D341Med (cell line): ENCODE measurements at regions not wholly inside any gene's neighbourhood (a gene's known extent, or its start where the extent isn't known, plus 50 kb on each side); places are given as distances from the start of the nearest gene placed in this dataset.
"Not testable (repeated sequence)": the region's sequence is repeated elsewhere in the genome, so short reads cannot be mapped to it uniquely, and the experiment has no call there.

ENCODE experiments used
- DNase-seq: peaks from one replicate; pipeline ENCODE4 v3.0.0; 2012; ENCODE audit warnings: low spot score

DNA sequence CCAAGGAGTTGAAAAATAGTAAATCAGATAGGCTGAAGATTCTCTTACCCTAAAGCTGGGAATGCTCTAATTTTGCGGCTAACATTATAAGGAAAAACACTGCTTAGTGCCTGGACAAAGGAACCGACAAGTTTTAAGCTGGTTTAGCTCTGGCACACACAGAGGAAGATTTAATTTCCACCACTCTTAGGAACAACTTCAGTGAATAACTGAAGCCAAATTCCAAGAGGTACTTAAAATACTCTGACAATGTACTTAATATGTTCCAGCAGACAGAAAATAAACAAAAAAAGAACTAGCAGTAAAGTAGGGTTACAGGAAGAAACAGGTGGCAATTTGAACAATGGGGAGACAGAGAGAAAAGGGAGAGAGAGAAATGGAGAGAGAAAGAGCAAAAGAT lies 340.8 kb upstream of the NDST4 start:
- no peak for DNase-seq

DNA sequence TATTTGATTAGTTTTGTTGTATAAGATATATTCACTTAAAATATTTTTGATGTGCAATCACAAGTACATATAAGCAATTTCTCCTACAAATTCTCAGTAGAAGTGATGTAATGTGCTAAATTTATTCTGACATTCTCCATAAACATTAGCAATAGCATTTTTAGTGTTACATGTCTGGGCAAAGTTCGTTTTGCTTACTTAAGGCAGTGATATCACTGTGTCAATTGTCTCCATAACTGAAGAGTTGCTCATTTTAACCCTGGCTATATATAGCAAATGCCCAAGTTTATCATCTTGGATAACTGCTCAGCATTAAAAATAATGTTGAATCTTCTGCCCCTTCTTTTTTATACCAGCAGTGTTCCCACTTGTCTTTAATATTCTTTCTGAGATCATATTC lies 340.0 kb upstream of the NDST4 start:
- no peak for DNase-seq

GRCh38 chr4:115452229-115452628 lies 338.8 kb upstream of the NDST4 start:
- DNase-seq: not testable (repeated sequence)

- no peak for DNase-seq
Measured at GRCh38 chr4:115437739-115438138, 324.3 kb upstream of the NDST4 start.

- DNase-seq: no peak
Measured at GRCh38 chr4:115433491-115433890, 320.1 kb upstream of the NDST4 start.

GRCh38 chr4:115430024-115430423 lies 316.6 kb upstream of the NDST4 start:
- DNase-seq: no peak

- no peak for DNase-seq
Measured at GRCh38 chr4:115428455-115428854, 315.0 kb upstream of the NDST4 start.

GRCh38 chr4:115424852-115425251 lies 311.4 kb upstream of the NDST4 start:
- no peak for DNase-seq

DNA sequence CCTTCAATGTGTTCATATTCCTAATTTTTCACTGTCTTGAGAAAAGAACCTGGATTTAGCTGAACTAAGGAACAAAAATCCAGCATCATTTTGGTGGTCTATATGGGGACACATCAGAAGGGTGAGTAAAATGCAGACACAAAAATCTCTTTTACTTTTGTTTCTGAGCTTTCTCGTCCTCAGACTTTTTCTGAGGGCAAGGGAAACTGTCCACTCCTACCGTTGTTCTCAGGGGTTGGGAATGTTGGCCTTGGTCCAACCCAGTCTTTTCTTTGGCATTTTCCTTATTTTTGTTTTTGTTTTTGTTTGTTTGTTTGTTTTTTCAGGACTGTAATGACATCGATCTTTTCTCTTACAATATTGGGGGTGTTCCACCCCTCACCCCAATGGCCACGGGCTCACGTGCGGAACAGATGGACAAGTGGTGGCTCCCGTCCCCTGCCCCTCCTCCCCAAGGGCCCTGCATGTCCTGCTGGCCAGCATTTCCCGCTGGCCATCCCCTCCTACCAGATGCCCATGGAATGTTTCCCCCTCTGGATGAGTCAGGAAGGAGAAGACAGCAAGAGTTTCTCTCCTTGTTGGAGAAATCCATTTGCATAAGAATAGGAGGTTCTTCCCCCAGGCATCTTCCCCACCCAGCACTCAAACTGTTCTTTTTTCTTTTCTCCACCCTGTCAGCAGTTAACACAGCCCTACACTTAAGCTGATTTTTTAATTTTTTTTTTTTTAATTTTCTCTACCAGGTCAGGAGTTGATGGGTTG lies 305.4 kb upstream of the NDST4 start:
- DNase-seq: no peak

- no peak for DNase-seq
Measured at GRCh38 chr4:115396034-115396433, 282.6 kb upstream of the NDST4 start.

- no peak for DNase-seq
Measured at GRCh38 chr4:115376866-115377265, 263.4 kb upstream of the NDST4 start.

DNA sequence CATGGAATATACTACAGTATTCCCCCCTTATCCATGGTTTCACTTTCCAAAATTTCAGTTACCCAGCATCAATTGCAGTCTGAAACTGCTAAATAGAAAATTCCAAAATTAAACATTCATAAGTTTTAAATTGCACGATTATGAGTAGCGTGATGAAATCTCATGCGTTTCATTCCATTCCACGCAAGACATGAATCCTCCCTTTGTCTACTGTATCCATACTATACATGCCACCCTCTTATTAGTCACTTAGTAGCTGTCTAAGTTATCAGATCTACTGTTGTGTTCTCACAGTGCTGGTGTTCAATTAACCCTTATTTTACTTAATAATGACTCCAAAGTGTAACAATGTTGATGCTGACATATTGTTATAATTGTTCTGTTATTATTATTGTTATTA lies 261.2 kb upstream of the NDST4 start:
- DNase-seq: no peak

GRCh38 chr4:115370490-115370889 lies 257.1 kb upstream of the NDST4 start:
- no peak for DNase-seq

- no peak for DNase-seq
Measured at GRCh38 chr4:115370012-115370411, 256.6 kb upstream of the NDST4 start.

DNA sequence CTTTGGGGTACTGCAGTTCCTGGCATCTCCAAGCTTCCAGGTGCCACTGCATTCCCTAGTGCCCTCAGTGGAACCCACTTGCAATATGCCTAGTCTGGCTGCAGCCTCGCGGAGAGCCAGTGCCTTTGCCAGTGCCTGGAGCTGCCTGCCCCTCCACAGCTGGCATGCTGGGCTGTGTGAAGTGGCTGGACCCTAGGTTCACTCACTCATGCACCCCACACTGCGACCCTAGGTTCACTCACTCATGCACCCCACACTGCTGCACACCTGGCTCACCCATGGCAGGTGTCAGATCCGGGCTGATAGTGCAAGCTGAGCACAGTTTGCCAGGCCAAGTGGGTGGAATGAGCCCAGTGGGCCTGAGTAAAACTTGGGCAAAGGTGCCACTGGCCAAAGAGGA lies 253.0 kb upstream of the NDST4 start:
- no peak for DNase-seq

DNA sequence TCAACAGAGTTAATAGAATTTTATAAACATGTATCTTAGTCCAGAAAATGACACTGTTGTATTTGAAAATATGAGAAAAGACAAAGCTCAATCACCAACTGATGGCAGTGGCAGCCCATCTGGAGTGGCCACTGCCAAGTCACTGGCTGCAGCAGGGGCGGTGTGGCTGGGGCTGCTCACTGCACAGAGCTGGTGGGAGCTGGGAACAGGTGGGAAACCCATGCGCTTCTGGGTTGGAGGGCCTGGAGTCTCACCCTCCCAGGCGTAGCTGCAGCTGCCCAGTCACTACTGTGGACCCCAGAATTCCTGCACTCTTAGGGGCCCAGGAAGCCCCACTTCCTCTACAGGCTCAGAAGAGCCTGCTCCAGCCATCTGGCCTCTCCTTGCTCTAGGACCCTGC lies 251.8 kb upstream of the NDST4 start:
- no peak for DNase-seq

- no peak for DNase-seq
Measured at GRCh38 chr4:115361781-115362180, 248.4 kb upstream of the NDST4 start.

- DNase-seq: no peak
Measured at GRCh38 chr4:115360431-115360830, 247.0 kb upstream of the NDST4 start.

GRCh38 chr4:115357776-115358175 lies 244.4 kb upstream of the NDST4 start:
- DNase-seq: no peak

- no peak for DNase-seq
Measured at GRCh38 chr4:115356176-115356575, 242.8 kb upstream of the NDST4 start.

DNA sequence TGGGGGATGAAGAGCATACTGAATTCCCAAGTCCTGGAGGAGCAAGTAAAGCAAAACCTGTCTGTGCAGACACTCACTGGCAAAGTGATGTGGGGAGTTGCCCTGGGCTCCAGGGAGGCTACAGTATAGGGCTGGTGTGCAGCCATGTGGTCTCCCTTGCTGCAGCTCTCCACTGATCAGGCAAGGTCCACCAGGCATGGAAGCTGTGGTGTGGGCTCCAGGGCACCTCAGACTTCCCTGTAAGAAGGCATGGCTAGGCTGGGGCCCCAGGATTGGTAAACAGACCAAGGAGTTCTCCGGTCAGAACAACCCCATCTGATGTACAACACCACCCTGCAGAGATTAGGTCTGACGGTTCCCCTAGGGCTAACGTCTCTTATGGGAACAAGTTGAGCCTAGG lies 241.9 kb upstream of the NDST4 start:
- DNase-seq: no peak

DNA sequence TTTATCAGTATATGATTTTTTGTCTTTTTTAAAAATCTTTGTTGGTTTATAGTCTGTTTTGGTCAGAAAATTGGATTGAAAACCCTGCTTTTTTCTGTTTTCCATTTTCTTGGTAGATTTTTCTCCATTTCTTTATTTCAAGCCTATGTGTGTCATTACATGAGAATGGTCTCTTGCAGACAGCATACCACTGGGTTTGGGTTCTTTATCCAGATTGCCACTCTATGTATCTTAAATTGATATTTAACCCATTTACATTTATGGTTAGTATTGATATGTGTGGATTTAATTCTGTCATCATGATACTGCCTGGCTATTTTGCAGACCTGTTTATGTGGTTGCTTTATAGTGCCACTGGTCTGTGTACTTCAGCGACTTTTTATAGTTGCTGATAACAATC lies 239.9 kb upstream of the NDST4 start:
- no peak for DNase-seq

- DNase-seq: no peak
Measured at GRCh38 chr4:115343171-115343570, 229.8 kb upstream of the NDST4 start.

GRCh38 chr4:115334736-115335411 lies 221.5 kb upstream of the NDST4 start:
- no peak for DNase-seq
